ENCODE measurements at regions not wholly inside any gene's neighbourhood (a gene's known extent, or its start where the extent isn't known, plus 50 kb on each side); places are given as distances from the start of the nearest gene placed in this dataset.

DNA sequence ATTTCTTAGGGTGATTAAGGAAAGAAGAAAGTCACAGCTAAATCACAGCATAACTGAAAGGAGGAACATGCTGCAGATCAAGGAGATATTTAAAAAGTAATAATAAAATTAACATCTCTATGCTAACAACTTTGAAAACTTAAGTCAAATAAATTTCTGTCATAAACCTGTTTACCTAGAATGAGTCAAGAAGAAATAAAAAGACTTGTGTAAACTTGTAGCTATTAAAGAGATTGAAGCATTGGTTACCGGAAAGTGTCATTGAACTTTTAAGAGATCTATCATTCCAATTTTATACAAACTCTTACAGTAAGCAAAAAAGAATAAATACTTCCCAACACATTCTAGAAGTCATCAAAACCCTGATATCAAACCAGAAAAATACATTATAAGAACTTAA lies 520.1 kb upstream of the SYT4 start (continued):
- TF ChIP-seq, protein P1, sequence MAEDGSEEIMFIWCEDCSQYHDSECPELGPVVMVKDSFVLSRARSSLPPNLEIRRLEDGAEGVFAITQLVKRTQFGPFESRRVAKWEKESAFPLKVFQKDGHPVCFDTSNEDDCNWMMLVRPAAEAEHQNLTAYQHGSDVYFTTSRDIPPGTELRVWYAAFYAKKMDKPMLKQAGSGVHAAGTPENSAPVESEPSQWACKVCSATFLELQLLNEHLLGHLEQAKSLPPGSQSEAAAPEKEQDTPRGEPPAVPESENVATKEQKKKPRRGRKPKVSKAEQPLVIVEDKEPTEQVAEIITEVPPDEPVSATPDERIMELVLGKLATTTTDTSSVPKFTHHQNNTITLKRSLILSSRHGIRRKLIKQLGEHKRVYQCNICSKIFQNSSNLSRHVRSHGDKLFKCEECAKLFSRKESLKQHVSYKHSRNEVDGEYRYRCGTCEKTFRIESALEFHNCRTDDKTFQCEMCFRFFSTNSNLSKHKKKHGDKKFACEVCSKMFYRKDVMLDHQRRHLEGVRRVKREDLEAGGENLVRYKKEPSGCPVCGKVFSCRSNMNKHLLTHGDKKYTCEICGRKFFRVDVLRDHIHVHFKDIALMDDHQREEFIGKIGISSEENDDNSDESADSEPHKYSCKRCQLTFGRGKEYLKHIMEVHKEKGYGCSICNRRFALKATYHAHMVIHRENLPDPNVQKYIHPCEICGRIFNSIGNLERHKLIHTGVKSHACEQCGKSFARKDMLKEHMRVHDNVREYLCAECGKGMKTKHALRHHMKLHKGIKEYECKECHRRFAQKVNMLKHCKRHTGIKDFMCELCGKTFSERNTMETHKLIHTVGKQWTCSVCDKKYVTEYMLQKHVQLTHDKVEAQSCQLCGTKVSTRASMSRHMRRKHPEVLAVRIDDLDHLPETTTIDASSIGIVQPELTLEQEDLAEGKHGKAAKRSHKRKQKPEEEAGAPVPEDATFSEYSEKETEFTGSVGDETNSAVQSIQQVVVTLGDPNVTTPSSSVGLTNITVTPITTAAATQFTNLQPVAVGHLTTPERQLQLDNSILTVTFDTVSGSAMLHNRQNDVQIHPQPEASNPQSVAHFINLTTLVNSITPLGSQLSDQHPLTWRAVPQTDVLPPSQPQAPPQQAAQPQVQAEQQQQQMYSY (CRISPR knock-in tag; IDR thresholded peaks at IDR 0.05), result no peak
- TF ChIP-seq, protein P2, sequence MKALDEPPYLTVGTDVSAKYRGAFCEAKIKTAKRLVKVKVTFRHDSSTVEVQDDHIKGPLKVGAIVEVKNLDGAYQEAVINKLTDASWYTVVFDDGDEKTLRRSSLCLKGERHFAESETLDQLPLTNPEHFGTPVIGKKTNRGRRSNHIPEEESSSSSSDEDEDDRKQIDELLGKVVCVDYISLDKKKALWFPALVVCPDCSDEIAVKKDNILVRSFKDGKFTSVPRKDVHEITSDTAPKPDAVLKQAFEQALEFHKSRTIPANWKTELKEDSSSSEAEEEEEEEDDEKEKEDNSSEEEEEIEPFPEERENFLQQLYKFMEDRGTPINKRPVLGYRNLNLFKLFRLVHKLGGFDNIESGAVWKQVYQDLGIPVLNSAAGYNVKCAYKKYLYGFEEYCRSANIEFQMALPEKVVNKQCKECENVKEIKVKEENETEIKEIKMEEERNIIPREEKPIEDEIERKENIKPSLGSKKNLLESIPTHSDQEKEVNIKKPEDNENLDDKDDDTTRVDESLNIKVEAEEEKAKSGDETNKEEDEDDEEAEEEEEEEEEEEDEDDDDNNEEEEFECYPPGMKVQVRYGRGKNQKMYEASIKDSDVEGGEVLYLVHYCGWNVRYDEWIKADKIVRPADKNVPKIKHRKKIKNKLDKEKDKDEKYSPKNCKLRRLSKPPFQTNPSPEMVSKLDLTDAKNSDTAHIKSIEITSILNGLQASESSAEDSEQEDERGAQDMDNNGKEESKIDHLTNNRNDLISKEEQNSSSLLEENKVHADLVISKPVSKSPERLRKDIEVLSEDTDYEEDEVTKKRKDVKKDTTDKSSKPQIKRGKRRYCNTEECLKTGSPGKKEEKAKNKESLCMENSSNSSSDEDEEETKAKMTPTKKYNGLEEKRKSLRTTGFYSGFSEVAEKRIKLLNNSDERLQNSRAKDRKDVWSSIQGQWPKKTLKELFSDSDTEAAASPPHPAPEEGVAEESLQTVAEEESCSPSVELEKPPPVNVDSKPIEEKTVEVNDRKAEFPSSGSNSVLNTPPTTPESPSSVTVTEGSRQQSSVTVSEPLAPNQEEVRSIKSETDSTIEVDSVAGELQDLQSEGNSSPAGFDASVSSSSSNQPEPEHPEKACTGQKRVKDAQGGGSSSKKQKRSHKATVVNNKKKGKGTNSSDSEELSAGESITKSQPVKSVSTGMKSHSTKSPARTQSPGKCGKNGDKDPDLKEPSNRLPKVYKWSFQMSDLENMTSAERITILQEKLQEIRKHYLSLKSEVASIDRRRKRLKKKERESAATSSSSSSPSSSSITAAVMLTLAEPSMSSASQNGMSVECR (CRISPR knock-in tag; IDR thresholded peaks at IDR 0.05; ENCODE audit: borderline replicate concordance), result no peak
- TF ChIP-seq, protein P3, sequence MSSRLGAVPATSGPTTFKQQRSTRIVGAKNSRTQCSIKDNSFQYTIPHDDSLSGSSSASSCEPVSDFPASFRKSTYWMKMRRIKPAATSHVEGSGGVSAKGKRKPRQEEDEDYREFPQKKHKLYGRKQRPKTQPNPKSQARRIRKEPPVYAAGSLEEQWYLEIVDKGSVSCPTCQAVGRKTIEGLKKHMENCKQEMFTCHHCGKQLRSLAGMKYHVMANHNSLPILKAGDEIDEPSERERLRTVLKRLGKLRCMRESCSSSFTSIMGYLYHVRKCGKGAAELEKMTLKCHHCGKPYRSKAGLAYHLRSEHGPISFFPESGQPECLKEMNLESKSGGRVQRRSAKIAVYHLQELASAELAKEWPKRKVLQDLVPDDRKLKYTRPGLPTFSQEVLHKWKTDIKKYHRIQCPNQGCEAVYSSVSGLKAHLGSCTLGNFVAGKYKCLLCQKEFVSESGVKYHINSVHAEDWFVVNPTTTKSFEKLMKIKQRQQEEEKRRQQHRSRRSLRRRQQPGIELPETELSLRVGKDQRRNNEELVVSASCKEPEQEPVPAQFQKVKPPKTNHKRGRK (CRISPR knock-in tag; IDR thresholded peaks at IDR 0.05; ENCODE audit: borderline replicate concordance), result no peak
- TF ChIP-seq ZNF671 (CRISPR knock-in tag; IDR thresholded peaks at IDR 0.05), result no peak
- TF ChIP-seq, protein P4, sequence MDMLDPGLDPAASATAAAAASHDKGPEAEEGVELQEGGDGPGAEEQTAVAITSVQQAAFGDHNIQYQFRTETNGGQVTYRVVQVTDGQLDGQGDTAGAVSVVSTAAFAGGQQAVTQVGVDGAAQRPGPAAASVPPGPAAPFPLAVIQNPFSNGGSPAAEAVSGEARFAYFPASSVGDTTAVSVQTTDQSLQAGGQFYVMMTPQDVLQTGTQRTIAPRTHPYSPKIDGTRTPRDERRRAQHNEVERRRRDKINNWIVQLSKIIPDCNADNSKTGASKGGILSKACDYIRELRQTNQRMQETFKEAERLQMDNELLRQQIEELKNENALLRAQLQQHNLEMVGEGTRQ (CRISPR knock-in tag; IDR thresholded peaks at IDR 0.05), result no peak
- TF ChIP-seq, protein P5, sequence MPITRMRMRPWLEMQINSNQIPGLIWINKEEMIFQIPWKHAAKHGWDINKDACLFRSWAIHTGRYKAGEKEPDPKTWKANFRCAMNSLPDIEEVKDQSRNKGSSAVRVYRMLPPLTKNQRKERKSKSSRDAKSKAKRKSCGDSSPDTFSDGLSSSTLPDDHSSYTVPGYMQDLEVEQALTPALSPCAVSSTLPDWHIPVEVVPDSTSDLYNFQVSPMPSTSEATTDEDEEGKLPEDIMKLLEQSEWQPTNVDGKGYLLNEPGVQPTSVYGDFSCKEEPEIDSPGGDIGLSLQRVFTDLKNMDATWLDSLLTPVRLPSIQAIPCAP (CRISPR knock-in tag; IDR thresholded peaks at IDR 0.05), result no peak

DNA sequence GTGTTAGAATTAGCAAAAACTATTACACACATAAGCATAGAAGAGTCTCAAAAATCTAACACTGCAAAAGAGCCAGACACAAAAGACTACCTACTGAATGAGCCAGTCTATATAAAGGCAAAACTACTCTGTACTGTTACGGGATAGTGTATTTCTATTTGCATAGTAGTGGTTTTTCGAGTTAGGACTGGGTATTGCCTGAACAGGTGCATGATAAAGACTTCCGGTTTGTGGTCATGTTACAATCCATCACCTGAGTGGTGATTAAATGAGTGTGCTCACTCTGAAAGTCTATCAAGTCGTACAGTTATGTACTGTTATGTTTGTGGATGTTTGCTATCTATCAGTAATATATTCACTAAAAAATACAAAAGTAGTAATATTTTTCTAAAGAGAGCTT lies 523.3 kb upstream of the SYT4 start:
- H3K27me3 Mint-ChIP-seq (ENCODE audit: low read depth), result no peaks in the 10 kb centered on the region
- H3K4me1 Mint-ChIP-seq, result peaks cover 15% of the 10 kb centered on the region
- H3K4me3 Mint-ChIP-seq, result no peak overlapping the region
- H3K9me3 Mint-ChIP-seq, result peaks cover 15% of the 10 kb centered on the region
- no peak for DNase-seq (ENCODE audit: low spot score)
- ChIA-PET CTCF (no interaction called here), POLR2A (no interaction called here)
- TF ChIP-seq GRHL2 (CRISPR knock-in tag; IDR thresholded peaks at IDR 0.05; ENCODE audit: insufficient replicate concordance, severe bottlenecking) (no peak), MXD4 (CRISPR knock-in tag; IDR thresholded peaks at IDR 0.05; ENCODE audit: borderline replicate concordance) (no peak), ELF4 (CRISPR knock-in tag; IDR thresholded peaks at IDR 0.05; ENCODE audit: low read depth) (no peak), CREB1 (CRISPR knock-in tag; IDR thresholded peaks at IDR 0.05) (no peak)
- TF ChIP-seq, protein P4 (CRISPR knock-in tag; IDR thresholded peaks at IDR 0.05), result no peak
- TF ChIP-seq, protein P6, sequence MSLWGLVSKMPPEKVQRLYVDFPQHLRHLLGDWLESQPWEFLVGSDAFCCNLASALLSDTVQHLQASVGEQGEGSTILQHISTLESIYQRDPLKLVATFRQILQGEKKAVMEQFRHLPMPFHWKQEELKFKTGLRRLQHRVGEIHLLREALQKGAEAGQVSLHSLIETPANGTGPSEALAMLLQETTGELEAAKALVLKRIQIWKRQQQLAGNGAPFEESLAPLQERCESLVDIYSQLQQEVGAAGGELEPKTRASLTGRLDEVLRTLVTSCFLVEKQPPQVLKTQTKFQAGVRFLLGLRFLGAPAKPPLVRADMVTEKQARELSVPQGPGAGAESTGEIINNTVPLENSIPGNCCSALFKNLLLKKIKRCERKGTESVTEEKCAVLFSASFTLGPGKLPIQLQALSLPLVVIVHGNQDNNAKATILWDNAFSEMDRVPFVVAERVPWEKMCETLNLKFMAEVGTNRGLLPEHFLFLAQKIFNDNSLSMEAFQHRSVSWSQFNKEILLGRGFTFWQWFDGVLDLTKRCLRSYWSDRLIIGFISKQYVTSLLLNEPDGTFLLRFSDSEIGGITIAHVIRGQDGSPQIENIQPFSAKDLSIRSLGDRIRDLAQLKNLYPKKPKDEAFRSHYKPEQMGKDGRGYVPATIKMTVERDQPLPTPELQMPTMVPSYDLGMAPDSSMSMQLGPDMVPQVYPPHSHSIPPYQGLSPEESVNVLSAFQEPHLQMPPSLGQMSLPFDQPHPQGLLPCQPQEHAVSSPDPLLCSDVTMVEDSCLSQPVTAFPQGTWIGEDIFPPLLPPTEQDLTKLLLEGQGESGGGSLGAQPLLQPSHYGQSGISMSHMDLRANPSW (CRISPR knock-in tag; conservative IDR thresholded peaks at IDR 0.05; ENCODE audit: low read depth), result no peak
- H3K36me3 Mint-ChIP-seq, result no peaks in the 10 kb centered on the region
- no peak for ATAC-seq
- no peak overlapping the region for H3K27ac Mint-ChIP-seq
